C4-2B (cell line): ENCODE measurements at regions not wholly inside any gene's neighbourhood (a gene's known extent, or its start where the extent isn't known, plus 50 kb on each side); places are given as distances from the start of the nearest gene placed in this dataset.

Experiments
- CTCF ChIP-seq: fragments of 450-650 bp; conservative IDR thresholded peaks from 2 replicates; pipeline ENCODE4 v1.5.1; 2017; ENCODE audit warnings: mild to moderate bottlenecking
- ZFX ChIP-seq: fragments of 450-650 bp; IDR thresholded peaks from 2 replicates; pipeline ENCODE4 v1.6.1; 2017

GRCh38 chr4:74608151-74608949 is 163.4 kb downstream of the AREG start:
- TF ChIP-seq CTCF, result no peak
- TF ChIP-seq ZFX, result no peak
